Erythroblast (primary cell): ENCODE measurements at regions not wholly inside any gene's neighbourhood (a gene's known extent, or its start where the extent isn't known, plus 50 kb on each side); places are given as distances from the start of the nearest gene placed in this dataset.

ENCODE experiments used
- GATA1 ChIP-seq: IDR thresholded peaks from 2 replicates; pipeline ENCODE4 v1.6.1; 2011; ENCODE audit warnings: low read depth, mild to moderate bottlenecking, control low read depth, low read length, moderate library complexity
- POLR2A ChIP-seq: IDR thresholded peaks from 2 replicates; pipeline ENCODE4 v1.6.1; 2011; ENCODE audit warnings: mild to moderate bottlenecking, low read length

DNA sequence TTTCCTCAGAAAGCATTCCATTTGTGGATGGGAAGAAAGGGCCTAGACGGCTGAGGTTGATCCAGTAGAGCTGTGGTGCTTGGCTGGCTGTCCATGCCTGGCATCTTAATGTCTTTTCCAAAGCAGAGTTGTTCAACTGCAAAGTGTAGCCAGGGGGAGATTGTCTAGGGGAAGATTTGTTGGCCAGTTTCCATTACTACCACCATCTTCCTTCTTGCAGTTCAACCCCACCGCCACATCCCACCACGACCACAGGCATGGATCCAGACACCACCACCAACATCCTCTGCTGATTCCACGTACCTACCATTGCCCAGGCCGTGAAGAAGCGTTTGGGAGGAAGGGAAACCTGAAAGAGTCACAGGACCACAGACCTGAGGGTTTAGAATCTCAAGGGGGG, 50.7 kb upstream of the HAAO start:
- TF ChIP-seq GATA1 = no peak
- TF ChIP-seq POLR2A = no peak
